ENCODE measurements at regions not wholly inside any gene's neighbourhood (a gene's known extent, or its start where the extent isn't known, plus 50 kb on each side); places are given as distances from the start of the nearest gene placed in this dataset.

DNA sequence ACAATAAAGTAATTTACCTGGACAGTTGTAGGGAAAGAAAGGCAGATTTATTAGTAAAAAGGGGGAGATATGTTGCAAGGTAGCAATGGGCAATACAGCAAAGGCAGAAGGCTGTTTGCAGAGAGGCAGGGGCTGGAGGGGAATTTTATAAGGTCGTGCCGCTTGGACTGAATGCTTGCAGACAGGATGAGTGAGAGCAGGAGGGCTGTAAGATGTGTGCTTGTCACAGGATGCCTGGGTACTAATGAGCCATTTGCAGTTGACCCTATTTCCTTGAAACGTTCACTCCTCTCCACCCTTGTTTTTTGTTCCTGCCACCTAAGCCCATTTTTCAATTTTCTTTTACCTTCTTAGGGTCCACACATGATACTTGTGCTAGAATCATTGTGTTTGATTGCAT is 214.7 kb downstream of the TRAM1L1 start:
- Histone ChIP-seq H3K9me3 (no peaks in the 10 kb centered on the region), H3K27me3 (replicated peaks; ENCODE audit: control insufficient read depth, insufficient read depth, low read length) (no peaks in the 10 kb centered on the region), H3K4me1 (no peaks in the 10 kb centered on the region), H3K4me3 (ENCODE audit: low read depth, low read length) (no peak overlapping the region), H3K36me3 (ENCODE audit: control insufficient read depth, insufficient read depth, low read length) (no peaks in the 10 kb centered on the region)
- Mint-ChIP-seq H3K9me3 (ENCODE audit: unreplicated experiment) (no peaks in the 10 kb centered on the region), H3K4me1 (ENCODE audit: low read depth, unreplicated experiment) (no peaks in the 10 kb centered on the region), H3K27me3 (ENCODE audit: insufficient read depth, unreplicated experiment) (no peaks in the 10 kb centered on the region), H3K36me3 (ENCODE audit: insufficient read depth, unreplicated experiment) (no peaks in the 10 kb centered on the region), H3K27ac (ENCODE audit: unreplicated experiment) (no peak overlapping the region), H3K4me3 (ENCODE audit: unreplicated experiment) (no peak overlapping the region)
- no peak for DNase-seq
- BruUV-seq (replicated peaks) = no TSS peak
- CTCF ChIA-PET = no interaction called here
- intact Hi-C loops (cut with micrococcal nuclease; ENCODE audit: unreplicated experiment) = no loop called here
- TF ChIP-seq, protein P1, sequence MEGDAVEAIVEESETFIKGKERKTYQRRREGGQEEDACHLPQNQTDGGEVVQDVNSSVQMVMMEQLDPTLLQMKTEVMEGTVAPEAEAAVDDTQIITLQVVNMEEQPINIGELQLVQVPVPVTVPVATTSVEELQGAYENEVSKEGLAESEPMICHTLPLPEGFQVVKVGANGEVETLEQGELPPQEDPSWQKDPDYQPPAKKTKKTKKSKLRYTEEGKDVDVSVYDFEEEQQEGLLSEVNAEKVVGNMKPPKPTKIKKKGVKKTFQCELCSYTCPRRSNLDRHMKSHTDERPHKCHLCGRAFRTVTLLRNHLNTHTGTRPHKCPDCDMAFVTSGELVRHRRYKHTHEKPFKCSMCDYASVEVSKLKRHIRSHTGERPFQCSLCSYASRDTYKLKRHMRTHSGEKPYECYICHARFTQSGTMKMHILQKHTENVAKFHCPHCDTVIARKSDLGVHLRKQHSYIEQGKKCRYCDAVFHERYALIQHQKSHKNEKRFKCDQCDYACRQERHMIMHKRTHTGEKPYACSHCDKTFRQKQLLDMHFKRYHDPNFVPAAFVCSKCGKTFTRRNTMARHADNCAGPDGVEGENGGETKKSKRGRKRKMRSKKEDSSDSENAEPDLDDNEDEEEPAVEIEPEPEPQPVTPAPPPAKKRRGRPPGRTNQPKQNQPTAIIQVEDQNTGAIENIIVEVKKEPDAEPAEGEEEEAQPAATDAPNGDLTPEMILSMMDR (IDR thresholded peaks at IDR 0.05; ENCODE audit: insufficient read depth in 1 of 2, low read depth in 1 of 2, low read length in 1 of 2, severe bottlenecking in 1 of 2, unreplicated experiment in 1 of 2) = no peak
- POLR2A ChIA-PET = no interaction called here

DNA sequence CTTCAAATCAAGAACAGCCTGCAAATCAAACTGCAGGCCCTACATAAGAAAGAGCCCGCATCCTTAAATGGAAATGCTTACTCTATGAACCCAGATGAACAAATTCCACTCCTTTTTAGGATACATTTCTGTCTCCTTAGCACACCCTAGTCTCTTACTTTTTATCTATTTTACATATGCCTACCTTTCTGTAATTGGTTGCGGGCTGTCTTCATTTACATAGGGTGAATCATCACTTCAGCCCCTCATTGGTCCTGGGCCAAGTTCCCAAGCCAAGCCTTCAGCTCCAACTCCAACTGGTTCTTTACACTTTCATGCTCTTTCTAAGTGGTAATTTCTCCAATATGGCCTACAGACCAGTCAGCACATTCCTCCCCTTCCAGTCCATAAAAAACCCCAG is 219.3 kb downstream of the TRAM1L1 start:
- H3K27ac Mint-ChIP-seq (ENCODE audit: unreplicated experiment) = no peak overlapping the region
- TF ChIP-seq, protein P1 (IDR thresholded peaks at IDR 0.05; ENCODE audit: insufficient read depth in 1 of 2, low read depth in 1 of 2, low read length in 1 of 2, severe bottlenecking in 1 of 2, unreplicated experiment in 1 of 2) = no peak
- no peaks in the 10 kb centered on the region for H3K27me3 Mint-ChIP-seq (ENCODE audit: insufficient read depth, unreplicated experiment)
- ChIA-PET POLR2A (no interaction called here), CTCF (no interaction called here)
- no peaks in the 10 kb centered on the region for H3K36me3 Mint-ChIP-seq (ENCODE audit: insufficient read depth, unreplicated experiment)
- no peaks in the 10 kb centered on the region for H3K9me3 ChIP-seq
- BruUV-seq (replicated peaks) = no TSS peak
- no peaks in the 10 kb centered on the region for H3K27me3 ChIP-seq (replicated peaks; ENCODE audit: control insufficient read depth, insufficient read depth, low read length)
- no peak overlapping the region for H3K4me3 ChIP-seq (ENCODE audit: low read depth, low read length)
- DNase-seq = no peak
- H3K36me3 ChIP-seq (ENCODE audit: control insufficient read depth, insufficient read depth, low read length) = no peaks in the 10 kb centered on the region
- no peaks in the 10 kb centered on the region for H3K4me1 ChIP-seq
- H3K9me3 Mint-ChIP-seq (ENCODE audit: unreplicated experiment) = no peaks in the 10 kb centered on the region
- H3K4me3 Mint-ChIP-seq (ENCODE audit: unreplicated experiment) = no peak overlapping the region
- no peaks in the 10 kb centered on the region for H3K4me1 Mint-ChIP-seq (ENCODE audit: low read depth, unreplicated experiment)
- intact Hi-C loops (cut with micrococcal nuclease; ENCODE audit: unreplicated experiment) = no loop called here

DNA sequence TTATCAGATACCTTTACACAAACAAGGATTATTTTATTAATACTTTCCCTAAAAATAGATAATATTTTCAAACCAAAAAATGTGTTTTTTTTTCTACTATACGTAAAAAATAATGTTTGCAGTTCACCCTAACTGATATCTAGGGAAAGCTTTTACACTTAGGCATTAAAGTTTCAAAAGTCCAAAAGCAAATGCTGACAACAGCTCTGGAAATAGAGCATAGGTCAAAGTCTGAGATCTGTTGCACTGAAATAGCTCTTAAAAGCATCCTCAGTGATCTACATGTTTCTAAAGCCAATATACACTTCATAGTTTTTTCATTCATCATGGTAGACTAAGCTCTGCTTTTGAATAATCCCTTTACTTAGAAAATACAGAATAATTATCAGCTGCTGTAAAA is 222.8 kb downstream of the TRAM1L1 start:
- Mint-ChIP-seq H3K27me3 (ENCODE audit: insufficient read depth, unreplicated experiment) (no peaks in the 10 kb centered on the region), H3K4me3 (ENCODE audit: unreplicated experiment) (no peak overlapping the region), H3K36me3 (ENCODE audit: insufficient read depth, unreplicated experiment) (no peaks in the 10 kb centered on the region), H3K9me3 (ENCODE audit: unreplicated experiment) (no peaks in the 10 kb centered on the region), H3K4me1 (ENCODE audit: low read depth, unreplicated experiment) (no peaks in the 10 kb centered on the region), H3K27ac (ENCODE audit: unreplicated experiment) (no peak overlapping the region)
- DNase-seq = no peak
- intact Hi-C loops (cut with micrococcal nuclease; ENCODE audit: unreplicated experiment) = no loop called here
- no TSS peak for BruUV-seq (replicated peaks)
- TF ChIP-seq, protein P1 (IDR thresholded peaks at IDR 0.05; ENCODE audit: insufficient read depth in 1 of 2, low read depth in 1 of 2, low read length in 1 of 2, severe bottlenecking in 1 of 2, unreplicated experiment in 1 of 2) = no peak
- H3K4me1 ChIP-seq = no peaks in the 10 kb centered on the region
- H3K4me3 ChIP-seq (ENCODE audit: low read depth, low read length) = no peak overlapping the region
- POLR2A ChIA-PET = no interaction called here
- H3K27me3 ChIP-seq (replicated peaks; ENCODE audit: control insufficient read depth, insufficient read depth, low read length) = no peaks in the 10 kb centered on the region
- no peaks in the 10 kb centered on the region for H3K36me3 ChIP-seq (ENCODE audit: control insufficient read depth, insufficient read depth, low read length)
- CTCF ChIA-PET = no interaction called here
- H3K9me3 ChIP-seq = no peaks in the 10 kb centered on the region
